ENCODE measurements at regions not wholly inside any gene's neighbourhood (a gene's known extent, or its start where the extent isn't known, plus 50 kb on each side); places are given as distances from the start of the nearest gene placed in this dataset.
"Not testable (repeated sequence)": the region's sequence is repeated elsewhere in the genome, so short reads cannot be mapped to it uniquely, and the experiment has no call there.

- DNase-seq: no peak
These were observed 569.4 kb downstream of the HTR7 start for GRCh38 chr10:90288391-90288933.

- DNase-seq: no peak
These were observed 568.8 kb downstream of the HTR7 start for GRCh38 chr10:90289037-90289436.

GRCh38 chr10:90293616-90294015, 564.2 kb downstream of the HTR7 start:
- DNase-seq: no peak

- not testable (repeated sequence) for DNase-seq
These were observed 562.9 kb downstream of the HTR7 start for GRCh38 chr10:90294821-90295540.

GRCh38 chr10:90302031-90302430, 555.8 kb downstream of the HTR7 start:
- DNase-seq: not testable (repeated sequence)

- DNase-seq: no peak
These were observed 554.9 kb downstream of the HTR7 start for GRCh38 chr10:90302758-90303481.

- DNase-seq: no peak
These were observed 553.3 kb downstream of the HTR7 start for GRCh38 chr10:90304533-90304932.

GRCh38 chr10:90306187-90306586, 551.7 kb downstream of the HTR7 start:
- DNase-seq: no peak

- no peak for DNase-seq
These were observed 549.6 kb downstream of the HTR7 start for GRCh38 chr10:90308223-90308622.

GRCh38 chr10:90313576-90314325, 544.1 kb downstream of the HTR7 start:
- no peak for DNase-seq

GRCh38 chr10:90314718-90315117, 543.1 kb downstream of the HTR7 start:
- DNase-seq: no peak

- no peak for DNase-seq
These were observed 540.7 kb downstream of the HTR7 start for GRCh38 chr10:90317172-90317571.

GRCh38 chr10:90318659-90319058, 539.2 kb downstream of the HTR7 start:
- DNase-seq: no peak

- DNase-seq: peak; percentile 46
These were observed 538.5 kb downstream of the HTR7 start for GRCh38 chr10:90319188-90319914.

- DNase-seq: no peak
These were observed 536.6 kb downstream of the HTR7 start for GRCh38 chr10:90321132-90321816.

GRCh38 chr10:90326498-90327267, 531.2 kb downstream of the HTR7 start:
- DNase-seq: no peak

GRCh38 chr10:90327611-90328010, 530.2 kb downstream of the HTR7 start:
- no peak for DNase-seq

GRCh38 chr10:90328459-90328858, 529.4 kb downstream of the HTR7 start:
- DNase-seq: no peak

GRCh38 chr10:90328896-90329295, 528.9 kb downstream of the HTR7 start:
- DNase-seq: no peak

- DNase-seq: no peak
These were observed 520.5 kb downstream of the HTR7 start for GRCh38 chr10:90337316-90337715.

GRCh38 chr10:90342480-90342879, 515.4 kb downstream of the HTR7 start:
- no peak for DNase-seq
